AG09309 (cell line): ENCODE measurements at regions not wholly inside any gene's neighbourhood (a gene's known extent, or its start where the extent isn't known, plus 50 kb on each side); places are given as distances from the start of the nearest gene placed in this dataset.
A peak's percentile ranks its signal among the peaks of the same experiment; 100 is the strongest.
"Not testable (repeated sequence)": the region's sequence is repeated elsewhere in the genome, so short reads cannot be mapped to it uniquely, and the experiment has no call there.

ENCODE experiments used
- DNase-seq: peaks from one replicate; pipeline ENCODE4 v3.0.0-alpha.2; 2010; ENCODE audit warnings: low read depth
- H3K4me3 ChIP-seq: 2 replicates; pipeline ENCODE4 v1.5.1; 2011; ENCODE audit warnings: mild to moderate bottlenecking, low read depth, low read length, moderate library complexity; ENCODE audit not compliant: control insufficient read depth

DNA sequence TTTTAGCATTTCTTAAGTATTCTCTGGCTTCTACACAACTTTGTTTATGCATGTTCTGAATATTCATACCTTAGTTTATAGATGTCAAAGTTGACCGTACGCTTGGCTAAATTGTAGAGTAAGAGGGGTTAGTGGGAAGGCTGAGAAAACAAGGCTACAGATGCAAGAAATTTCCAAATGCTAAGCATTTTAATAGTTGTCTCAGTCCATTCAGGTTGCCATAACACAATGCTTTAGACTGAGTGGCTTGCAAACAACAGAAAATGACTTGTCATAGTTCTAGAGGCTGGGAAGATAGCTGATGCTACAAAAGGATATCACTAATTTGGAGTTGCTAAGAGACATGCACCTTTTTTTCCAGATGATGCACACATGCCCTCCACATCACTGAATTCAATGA is 53.0 kb upstream of the C1QTNF3 start:
- H3K4me3 ChIP-seq, DNase-seq: not testable (repeated sequence)

DNA sequence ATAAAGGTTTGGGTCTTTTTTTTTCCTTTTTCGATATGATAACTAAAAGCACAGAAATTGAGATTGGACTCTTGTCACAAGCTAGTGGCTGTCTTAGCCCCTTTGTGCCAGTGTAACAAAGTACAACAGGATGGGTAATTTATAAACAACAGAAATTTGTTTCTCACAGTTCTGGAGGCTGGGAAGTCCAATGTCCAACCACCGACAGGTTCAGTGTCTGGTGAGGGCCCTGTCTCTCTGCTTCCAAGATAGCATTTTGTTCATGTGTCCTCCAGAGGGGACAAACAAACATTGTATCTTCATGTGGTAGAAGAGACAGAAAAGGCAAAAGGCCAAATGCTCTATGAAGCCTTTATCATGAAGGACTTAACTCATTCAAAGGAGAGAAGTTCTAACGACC is 56.9 kb upstream of the C1QTNF3 start:
- not testable (repeated sequence) for H3K4me3 ChIP-seq, DNase-seq

DNA sequence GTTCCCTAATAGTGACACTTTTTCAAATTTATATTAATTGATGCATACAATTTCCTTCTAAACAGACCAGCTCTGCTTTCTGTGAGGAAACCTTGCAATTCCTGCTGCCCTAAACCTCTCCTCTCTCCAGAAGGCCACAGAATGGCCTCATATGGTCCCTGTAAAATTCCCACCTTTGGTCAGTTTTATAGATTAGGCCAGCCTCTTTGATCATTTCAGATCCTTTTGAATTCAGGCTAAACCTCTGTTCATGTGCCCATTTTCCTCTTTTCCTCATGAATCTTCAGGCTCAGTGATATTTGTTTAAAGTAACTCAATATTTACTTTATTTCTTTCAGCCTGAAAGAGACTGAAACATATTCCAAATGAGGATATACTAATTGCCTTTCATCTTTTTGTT is 58.6 kb upstream of the C1QTNF3 start:
- H3K4me3 ChIP-seq, DNase-seq: not testable (repeated sequence)

- DNase-seq, H3K4me3 ChIP-seq: not testable (repeated sequence)
Observed at GRCh38 chr5:34108897-34109296, 65.9 kb upstream of the C1QTNF3 start.

DNA sequence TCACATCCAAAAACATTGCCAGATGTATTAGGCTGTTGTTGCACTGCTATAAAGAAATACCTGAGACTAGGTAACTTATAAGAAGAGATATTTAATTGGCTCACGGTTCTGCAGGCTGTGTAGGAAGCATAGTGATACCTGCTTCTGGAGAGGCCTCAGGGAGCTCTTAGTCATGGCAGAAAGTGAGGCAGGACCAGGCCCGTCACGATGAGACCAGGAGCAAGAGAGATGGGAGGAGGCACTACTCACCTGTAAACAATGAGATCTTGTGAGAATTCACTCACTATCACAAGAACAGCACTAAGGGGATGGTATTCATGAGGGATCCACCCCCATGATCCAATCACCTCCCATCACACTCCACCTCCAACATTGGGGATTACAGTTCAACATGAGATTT is 81.3 kb upstream of the C1QTNF3 start:
- not testable (repeated sequence) for DNase-seq, H3K4me3 ChIP-seq

DNA sequence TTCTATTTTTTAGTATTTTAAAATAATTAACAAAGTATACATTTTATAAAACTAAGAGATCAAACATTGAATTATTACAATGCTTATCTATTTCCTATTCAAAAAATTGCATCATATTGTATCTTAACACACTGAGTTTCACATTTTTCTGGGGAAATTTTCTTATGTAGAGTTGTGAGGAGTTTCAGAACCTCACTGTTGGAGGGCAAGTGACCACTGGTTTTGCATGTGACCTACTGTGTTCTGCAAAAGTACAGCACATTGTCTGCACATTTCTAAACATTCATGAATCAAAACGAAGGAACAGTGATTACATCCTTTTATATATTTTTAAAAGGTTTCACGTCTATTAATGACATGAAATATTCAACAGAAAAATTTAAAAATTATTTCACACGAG is 82.3 kb upstream of the C1QTNF3 start:
- H3K4me3 ChIP-seq: not testable (repeated sequence)

DNA sequence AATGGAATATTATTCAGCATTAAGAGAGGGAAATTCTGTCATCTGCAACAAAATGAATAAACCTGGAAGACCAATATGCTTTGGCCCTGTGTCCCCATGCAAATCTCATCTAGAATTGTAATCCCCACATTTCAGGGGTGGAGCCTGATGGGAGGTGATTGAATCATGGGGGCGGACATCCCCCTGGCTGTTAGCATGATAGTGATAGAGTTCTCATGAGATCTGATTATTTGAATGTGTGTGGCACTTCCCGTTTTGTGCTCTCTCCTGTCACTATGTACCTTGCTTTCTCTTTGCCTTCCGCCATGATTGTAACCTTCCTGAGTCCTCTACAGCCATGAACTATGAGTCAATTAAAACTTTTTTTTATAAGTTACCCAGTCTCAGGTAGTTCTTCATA is 83.7 kb upstream of the C1QTNF3 start:
- H3K4me3 ChIP-seq, DNase-seq: not testable (repeated sequence)

More for the DNA sequence above, 82.3 kb upstream of the C1QTNF3 start:
- DNase-seq: not testable (repeated sequence)

DNA sequence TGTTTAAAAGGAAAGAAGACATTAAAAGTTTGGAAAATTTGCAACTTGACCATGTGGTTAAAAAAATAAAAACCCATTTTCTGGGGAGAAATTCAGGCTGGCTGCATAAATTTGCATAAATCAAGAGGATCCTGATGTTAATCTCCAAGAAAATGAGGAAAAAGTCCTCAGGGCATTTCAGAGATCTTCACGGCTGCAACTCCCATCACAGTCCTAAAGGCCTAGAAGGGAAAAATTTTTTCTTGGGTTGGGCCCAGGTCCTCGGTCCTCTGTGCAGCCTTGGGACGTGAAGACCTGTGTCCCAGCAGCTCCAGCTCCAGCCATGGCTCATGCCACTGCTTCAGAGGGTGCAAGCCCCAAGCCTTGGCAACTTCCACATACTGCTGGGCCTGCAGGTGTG is 84.8 kb upstream of the C1QTNF3 start:
- not testable (repeated sequence) for DNase-seq, H3K4me3 ChIP-seq

- DNase-seq, H3K4me3 ChIP-seq: not testable (repeated sequence)
Observed at GRCh38 chr5:34128890-34129289, 85.9 kb upstream of the C1QTNF3 start.

DNA sequence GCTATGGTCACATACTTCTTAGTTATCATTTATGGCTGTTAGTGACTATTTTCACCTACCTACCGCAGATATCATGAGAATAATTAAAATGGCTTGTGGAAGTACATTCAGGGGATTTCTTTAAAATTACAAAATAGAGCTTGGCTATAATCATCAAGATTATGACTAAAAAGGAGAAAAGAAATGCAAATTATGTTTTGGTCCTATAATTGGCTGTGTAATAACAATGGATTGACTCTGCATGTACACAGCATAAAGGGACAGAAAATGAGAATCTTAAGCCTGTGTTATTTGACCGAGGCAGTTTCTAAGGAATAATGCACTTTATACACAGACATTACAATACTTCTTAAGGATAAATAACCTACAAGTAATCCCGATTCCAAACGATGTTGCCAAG is 112.0 kb upstream of the C1QTNF3 start:
- DNase-seq, H3K4me3 ChIP-seq: not testable (repeated sequence)

GRCh38 chr5:34156703-34157414 is 113.8 kb upstream of the C1QTNF3 start:
- H3K4me3 ChIP-seq: not testable (repeated sequence)
- DNase-seq: peak; percentile 46

DNA sequence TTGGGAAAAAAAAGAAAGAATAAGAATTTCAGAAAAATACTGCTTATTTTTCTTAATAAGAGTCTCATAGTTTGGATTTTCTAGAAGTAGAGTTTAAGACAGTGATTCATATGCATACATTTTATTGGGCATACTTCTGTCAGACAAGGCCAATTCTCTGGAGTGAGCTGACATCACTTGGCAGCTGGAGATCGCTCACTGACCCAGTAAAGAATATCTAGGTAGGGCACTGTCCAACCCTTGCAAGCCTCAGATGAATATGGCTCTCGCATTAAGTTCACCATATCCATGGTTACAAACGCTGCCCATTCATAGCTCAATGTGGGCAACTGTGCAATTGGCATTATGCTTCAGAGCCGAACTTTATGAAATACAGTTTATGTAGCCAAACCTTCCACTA is 117.9 kb upstream of the C1QTNF3 start:
- H3K4me3 ChIP-seq, DNase-seq: not testable (repeated sequence)

- not testable (repeated sequence) for H3K4me3 ChIP-seq, DNase-seq
Observed at GRCh38 chr5:34171398-34171797, 128.4 kb upstream of the C1QTNF3 start.

DNA sequence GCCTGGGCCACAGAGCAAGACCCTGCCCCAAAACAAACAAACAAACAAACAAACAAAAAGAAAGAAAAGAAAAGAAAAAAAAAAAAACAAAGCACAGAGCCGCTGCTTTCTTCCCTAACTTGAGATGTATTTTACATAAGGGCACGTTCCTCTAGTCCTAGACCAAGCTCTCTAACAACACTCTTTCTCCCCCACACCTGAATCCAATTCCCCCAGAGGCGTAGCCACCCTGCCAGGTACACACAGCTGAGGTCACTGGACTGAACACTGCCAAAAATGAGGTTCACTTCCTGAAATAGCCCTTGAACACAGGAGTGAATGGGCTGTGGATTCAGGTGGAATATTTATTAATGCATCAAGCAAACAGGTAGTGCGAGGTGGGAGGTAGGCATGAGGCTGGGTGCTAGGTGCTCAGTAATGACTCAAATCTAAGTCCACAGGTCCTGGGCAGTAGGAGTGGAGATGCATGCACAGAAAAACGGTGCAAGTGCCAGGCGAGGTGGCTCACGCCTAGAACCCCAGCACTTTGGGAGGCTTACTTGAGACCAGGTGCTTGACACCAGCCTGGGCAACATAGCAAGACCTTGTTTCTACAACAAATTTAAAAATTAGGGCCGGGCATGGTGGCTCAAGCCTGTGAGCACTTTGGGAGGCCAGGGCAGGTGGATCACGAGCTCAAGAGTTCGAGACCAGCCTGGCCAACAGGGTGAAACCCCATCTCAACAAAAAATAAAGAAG is 136.6 kb upstream of the C1QTNF3 start:
- not testable (repeated sequence) for DNase-seq, H3K4me3 ChIP-seq

DNA sequence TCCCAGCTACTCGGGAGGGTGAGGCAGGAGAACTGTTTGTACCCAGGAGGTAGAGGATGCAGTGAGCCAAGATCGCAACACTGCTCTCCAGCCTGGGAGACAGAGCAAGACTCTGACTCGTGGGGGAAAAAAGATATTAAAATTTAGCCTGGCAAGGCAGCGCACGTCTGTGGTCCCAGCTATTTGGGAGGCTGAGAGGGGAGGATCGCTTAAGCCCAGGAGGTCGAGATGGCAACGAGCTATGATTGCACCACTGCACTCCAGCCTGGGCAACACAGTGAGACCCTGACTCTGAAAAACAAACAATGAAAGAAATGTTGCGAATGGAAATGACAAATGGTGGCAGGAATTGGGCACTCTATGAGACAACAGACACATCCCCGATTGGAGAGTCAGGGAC is 137.2 kb upstream of the C1QTNF3 start:
- DNase-seq, H3K4me3 ChIP-seq: not testable (repeated sequence)

- DNase-seq: not testable (repeated sequence)
Observed at GRCh38 chr5:34180940-34181614, 138.1 kb upstream of the C1QTNF3 start.

DNA sequence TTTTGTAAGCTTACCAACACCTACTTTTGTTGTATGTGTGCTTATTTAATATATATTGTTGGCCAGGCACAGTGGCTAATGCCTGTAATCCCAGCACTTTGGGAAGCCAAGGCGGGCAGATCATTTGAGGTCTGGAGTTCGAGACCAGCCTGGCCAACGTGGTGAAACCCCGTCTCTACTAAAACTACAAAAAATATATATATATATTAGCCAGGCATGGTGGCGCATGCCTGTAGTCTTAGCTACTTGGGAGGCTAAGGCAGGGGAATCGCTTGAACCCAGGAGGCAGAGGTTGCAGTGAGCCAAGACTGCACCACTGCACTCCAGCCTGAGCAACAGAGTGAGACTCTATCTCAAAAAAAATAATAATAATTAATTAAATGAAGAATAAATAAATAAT is 142.0 kb upstream of the C1QTNF3 start:
- not testable (repeated sequence) for DNase-seq, H3K4me3 ChIP-seq

More at GRCh38 chr5:34180940-34181614, 138.1 kb upstream of the C1QTNF3 start:
- not testable (repeated sequence) for H3K4me3 ChIP-seq

GRCh38 chr5:34185572-34185971 is 142.6 kb upstream of the C1QTNF3 start:
- DNase-seq, H3K4me3 ChIP-seq: not testable (repeated sequence)

- DNase-seq, H3K4me3 ChIP-seq: not testable (repeated sequence)
Observed at GRCh38 chr5:34186108-34186507, 143.1 kb upstream of the C1QTNF3 start.
